DMS153 (cell line): ENCODE measurements at regions not wholly inside any gene's neighbourhood (a gene's known extent, or its start where the extent isn't known, plus 50 kb on each side); places are given as distances from the start of the nearest gene placed in this dataset.
A peak's percentile ranks its signal among the peaks of the same experiment; 100 is the strongest.

Experiments used
- DNase-seq: peaks from one replicate; lab custom pipeline; 2025; lab: John Stamatoyannopoulos, UW

DNA sequence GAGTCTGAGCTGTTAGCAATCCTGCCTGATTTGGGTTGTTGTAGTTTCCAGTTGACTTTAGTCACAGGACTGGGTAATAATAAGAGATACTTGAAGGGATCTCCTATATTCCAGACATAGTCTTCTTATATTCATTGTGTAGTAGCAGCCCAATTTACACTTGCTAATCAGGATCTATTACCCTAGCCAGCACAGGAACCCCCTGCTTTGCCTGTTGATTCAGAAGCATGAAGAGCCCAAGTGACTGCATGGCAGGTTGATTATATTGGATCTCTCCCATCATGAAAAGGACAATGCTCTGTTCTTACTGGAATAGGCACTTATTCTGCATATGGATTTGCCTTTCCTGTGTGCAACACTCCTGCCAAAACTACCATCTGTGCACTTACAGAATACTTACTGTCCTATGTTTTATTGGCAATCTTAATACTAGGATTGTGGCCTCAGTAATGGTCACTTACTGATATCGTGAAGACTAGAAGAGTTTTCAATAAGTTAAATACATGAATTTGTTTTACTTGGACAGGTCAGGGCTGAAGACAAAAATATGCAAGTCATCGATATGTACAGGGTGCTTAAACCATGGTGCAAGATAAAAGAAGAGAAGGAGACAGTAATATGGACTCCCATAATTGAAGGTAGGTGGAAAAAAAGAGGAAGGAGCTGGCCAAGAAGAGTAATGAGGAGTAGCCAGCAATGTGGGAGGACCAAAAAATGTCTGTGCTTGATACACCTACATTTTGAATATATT lies 304.1 kb downstream of the MCTP2 start:
- no peak for DNase-seq

DNA sequence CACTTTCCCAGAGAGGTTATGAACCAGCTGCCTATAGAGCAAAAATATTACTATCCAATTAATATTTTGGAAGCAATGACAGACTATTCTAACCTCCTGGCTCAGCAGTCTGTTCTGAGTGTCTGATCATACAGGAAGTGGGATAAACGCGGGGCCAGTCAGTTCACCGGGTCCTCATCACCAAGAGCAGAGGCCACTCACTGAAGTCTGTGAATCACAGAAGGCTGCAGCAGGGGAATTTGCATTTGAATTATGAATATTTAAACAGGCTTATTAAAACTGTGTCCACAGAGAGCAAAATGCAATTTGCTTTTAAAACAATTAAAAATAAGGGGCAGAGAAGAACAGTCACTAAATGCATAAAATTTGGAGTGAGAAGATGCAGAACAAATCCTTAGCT lies 305.2 kb downstream of the MCTP2 start:
- no peak for DNase-seq

GRCh38 chr15:94538280-94538679 lies 306.9 kb downstream of the MCTP2 start:
- DNase-seq = no peak

DNA sequence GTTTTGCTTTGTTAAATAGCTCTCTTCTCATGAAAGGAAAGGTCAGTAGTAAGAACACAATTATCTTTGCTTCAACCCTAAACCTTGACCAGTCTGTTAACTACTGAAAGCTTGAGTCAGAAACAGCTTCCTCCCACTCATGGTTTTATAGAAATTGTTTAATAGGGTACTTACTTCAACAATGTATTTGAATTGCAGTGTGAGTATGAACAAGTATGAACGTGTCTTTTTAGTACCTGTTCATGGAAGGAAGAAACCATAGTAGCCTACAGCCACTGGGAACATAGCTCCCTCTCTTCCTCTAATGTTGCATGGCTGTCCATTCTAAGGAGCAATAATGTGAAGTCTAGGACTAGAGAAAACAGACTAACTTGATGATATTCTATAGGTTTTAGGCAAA lies 311.0 kb downstream of the MCTP2 start:
- DNase-seq = peak; percentile 1

DNA sequence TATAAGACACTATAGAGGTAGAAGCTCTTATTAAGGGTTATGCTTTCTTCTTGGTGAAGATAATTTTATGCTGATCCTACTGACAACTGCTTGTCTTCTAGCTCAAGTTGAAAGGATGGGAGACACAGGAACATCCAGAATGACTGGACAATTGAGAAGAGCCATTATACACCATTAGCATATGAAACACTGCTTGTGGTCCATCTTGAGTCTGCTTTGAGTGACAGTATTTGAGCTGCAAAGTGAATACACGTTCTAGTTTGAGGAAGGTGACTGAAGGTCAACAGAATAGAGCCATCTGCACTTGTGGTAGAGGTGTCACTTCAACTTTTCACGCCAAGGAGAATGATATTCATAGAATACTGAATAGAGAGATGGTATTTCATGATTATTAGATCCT lies 315.4 kb downstream of the MCTP2 start:
- DNase-seq = no peak

DNA sequence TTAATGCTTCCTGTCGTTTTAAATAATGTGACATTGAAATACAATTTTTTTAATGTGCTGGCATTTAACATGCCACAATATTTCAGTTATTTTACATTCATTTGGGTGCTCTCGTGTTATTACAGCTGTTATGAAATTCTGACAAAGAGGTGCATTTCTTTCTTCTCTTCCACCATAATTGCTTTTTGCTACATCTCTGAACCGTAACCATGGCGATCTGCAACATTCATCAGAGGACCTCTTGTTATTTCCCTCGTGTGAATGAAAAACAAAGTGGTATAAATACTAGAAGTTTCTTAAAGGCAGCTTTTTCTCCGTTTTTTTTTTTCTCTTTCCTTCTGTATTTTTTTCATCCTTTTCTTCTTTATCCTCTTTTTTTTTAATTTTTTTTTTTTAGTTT lies 316.4 kb downstream of the MCTP2 start:
- DNase-seq = no peak

DNA sequence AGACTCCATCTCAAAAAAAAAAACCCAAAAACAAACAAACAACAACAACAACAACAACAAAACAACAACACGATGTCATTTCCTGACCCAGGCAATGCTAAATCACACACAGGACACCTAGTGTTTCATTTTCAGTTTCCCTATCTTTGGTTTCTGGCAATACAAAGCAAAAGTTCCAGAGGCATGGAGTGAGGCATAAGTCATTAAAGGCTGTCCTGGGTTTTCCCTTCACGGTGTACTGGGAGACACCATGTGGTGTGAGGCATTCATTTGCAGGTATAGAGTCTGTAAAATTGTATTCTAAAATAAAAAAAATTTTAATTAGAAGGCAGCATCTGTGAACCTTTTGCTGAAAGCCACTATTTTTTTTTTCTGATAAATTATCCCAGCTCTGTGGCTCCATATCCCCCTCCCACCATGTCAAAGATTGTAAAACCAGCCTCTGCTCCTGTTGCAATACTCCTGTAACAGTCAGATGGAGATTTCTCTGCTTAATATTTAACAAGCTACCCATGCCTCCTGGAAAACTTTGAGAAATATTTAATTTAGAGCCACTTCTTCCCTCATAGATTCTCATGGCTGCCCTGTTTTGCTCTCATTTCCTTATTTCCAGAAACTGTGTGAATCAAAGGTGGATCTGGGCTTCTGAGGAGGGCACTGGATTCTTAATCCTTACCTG lies 324.6 kb downstream of the MCTP2 start:
- no peak for DNase-seq

DNA sequence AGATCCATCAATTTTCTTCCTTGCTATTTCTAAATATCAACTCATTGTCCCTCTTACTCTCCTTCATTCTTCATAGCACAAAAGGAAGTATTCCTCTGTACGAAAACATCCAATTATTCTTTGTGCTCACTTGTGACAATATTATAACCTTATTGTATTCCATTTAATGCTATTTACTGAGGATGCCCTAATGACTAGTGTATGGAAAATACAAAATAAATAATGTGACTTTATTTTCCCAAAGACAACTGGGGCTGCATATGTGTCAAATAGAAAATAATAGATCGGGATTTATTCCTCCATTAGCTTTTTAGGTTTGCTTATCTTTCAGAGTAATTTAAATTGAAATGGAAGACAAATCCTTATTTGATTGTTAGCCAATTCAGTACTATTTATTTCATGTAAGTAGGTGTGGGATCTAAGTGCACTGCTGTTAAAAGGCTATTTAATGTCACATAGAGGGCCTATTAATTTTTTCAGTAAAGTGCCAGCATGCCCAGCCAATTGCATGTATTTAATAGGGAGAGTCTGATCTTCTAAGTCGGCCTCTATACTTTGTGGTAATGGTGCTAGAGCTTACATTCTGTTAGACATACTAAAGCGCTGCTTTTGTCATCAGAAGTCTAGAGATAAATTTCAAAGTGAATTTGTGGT lies 329.8 kb downstream of the MCTP2 start:
- no peak for DNase-seq

DNA sequence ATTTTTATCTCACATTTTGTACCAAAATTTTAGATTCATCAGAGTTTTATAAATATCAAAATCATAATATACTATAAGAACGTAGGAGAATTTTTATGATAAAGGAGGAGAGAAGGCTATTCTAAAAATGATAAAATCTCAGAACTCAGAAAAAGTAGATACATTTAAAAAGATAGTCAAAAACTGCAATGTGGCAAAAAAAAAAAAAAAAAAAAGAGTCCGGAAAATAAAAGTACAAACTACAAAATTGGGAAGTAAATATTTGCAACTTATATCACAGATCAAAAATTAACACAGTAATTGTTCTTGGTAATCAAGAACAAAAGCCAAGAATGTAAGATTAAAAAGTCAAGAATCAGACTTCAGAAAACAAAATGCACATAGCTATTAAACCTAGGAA lies 332.1 kb downstream of the MCTP2 start:
- no peak for DNase-seq

GRCh38 chr15:94576889-94577533 lies 345.6 kb downstream of the MCTP2 start:
- DNase-seq = no peak

DNA sequence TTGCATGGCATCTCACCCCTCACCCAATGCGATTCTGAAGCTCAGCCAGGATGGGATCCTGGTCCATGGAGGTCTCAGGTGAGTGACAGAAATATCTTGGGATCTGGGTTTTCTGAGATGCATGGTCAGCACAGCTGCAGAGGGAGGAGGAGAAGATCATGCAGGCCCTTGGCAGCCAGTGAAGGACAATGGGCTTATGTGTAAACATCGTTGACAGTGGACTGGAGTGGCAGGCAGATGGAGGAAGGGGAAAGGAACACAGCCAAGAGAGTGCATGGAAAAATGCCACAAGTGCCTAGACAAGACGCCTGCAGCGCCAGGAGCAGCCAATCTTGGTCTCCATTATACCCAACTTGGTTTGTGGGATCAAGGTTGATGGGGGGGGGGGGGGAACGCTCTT lies 347.9 kb downstream of the MCTP2 start:
- no peak for DNase-seq

DNA sequence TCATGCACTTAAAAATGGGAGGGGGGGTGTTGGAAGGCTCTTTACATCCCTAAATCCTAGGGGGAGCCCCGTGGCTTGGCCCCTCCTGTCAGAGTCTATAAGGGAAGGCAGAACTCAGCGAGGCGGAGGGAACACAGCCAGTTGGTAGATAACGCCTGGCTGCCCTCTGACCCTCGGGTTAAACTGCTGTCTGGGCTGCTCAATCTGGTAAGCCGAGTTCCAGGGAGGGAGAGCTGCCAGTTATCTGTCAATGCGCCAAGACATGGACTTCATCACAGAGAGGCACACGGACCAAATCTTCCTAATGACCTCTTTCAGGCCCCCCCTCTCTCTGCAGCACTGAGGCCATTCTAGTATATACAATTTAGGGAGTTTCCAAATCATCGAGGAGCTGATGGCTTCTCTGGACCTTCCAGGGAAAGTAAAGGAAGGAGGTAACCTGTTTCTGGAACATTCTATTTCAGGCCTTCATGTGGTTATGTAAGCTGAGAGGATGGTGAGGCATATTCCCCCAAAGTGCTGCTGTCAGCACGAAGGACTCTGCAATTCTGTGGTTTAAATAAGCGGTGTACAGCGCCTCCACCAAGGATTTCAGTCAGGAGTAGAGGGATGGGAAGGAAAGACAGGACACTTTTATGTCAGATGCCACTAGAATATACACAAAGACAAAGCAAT lies 349.0 kb downstream of the MCTP2 start:
- no peak for DNase-seq

- no peak for DNase-seq
Observed at GRCh38 chr15:94582368-94582767, 351.0 kb downstream of the MCTP2 start.

DNA sequence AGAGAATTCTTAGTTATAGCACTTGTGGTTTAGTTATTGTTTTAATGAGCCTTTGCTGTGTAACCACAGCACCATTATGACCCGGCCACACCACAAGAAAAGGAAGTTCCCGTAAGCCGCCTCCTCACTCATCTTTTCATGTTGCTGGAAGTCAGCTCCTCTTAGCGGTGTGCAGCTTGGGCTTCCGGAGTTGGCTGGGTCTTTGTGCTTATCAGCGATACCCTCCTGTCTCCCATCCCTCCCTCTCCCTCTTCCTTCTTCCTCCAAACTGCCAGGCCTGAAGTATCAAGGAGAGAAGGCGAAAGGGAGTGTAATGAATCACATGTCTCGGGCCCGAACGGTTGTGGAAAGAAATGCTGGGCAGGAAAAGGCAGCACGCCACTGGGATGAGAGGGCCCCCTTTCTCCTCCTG lies 353.5 kb downstream of the MCTP2 start:
- no peak for DNase-seq

- no peak for DNase-seq
Observed at GRCh38 chr15:94586099-94586498, 354.7 kb downstream of the MCTP2 start.

- DNase-seq = no peak
Observed at GRCh38 chr15:94587113-94587512, 355.8 kb downstream of the MCTP2 start.

DNA sequence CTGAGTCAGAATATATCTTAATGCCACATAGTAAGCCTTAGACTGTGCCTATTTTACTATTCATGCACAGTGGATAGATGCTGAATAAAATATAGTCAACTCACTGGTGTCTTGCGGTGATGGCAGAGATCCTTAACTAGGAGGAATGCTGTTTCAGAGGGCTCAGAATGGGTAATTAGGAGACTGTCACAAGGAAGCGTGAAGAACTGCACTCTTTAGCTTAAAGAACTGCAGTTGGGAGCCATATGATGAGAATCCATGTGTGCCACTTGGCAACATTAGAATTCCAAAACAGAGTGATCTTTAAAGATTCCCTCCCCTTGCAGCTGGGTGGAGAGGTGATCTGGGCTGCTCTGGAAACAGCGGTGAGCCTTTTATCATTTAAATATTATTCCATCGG lies 357.6 kb downstream of the MCTP2 start:
- DNase-seq = no peak

DNA sequence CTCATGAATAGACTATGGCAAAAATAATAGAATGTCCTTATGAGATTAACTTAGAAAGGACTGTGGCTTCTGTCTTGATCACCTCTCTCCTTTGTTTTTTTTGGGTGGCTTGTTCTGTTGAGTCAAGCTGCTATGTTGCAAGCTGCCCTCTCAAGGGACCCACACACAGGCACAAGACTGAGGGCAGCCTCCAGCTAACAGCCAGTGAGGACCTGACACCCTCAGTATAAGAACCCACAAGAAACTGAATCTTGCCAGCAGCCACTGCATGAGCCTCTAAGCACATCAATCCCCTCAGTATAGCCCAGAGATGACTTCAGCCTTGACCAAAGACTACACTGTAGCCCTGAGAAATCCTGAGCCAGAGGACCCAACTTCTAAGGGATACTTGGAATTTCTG lies 361.1 kb downstream of the MCTP2 start:
- DNase-seq = no peak

- no peak for DNase-seq
Observed at GRCh38 chr15:94596707-94597106, 365.3 kb downstream of the MCTP2 start.

DNA sequence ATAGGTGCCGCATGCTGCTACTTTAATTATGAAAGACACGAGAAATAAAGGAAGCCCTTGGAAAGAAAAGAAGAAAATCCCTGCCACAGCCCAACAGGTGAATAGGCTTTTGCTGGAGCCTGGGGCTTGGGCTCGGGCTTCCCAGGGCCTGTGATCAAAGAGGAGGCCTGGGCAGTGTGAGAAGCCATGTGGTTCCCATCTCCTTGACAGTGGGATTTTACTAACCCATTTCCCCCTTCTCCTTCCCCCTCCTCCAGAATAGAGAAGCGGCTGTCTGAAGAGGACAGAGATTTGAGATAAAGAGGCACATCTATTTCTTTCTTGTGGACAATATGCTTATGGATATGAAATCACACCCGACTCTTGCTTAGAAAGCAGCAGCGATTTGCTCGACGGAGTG lies 369.1 kb downstream of the MCTP2 start:
- DNase-seq = no peak

GRCh38 chr15:94602754-94603470 lies 371.6 kb downstream of the MCTP2 start:
- no peak for DNase-seq

- no peak for DNase-seq
Observed at GRCh38 chr15:94606286-94606685, 374.9 kb downstream of the MCTP2 start.
